OCI-LY7 (cell line): ENCODE measurements at regions not wholly inside any gene's neighbourhood (a gene's known extent, or its start where the extent isn't known, plus 50 kb on each side); places are given as distances from the start of the nearest gene placed in this dataset.

Experiments used
- BruUV-seq: library from RNA; stranded (reverse); fragments of 400-500 nt; replicated peaks from 2 replicates; lab custom pipeline; 2021; lab: Mats Ljungman, UMichigan
- CTCF ChIA-PET: fragments of 300-600 bp; sonication (Branson Sonifier 250); formaldehyde crosslinking; loops from one replicate; lab custom pipeline; 2022; ENCODE audit warnings: antibody characterized with exemption; ENCODE audit not compliant: unreplicated experiment; lab: Charles Lee
- POLR2A ChIA-PET: fragments of 300-600 bp; sonication (Branson Sonifier 250); formaldehyde crosslinking; loops from one replicate; lab custom pipeline; 2022; ENCODE audit warnings: antibody characterized with exemption; lab: Charles Lee
- DNase-seq: peaks from one replicate; pipeline ENCODE4 v3.0.0-alpha.2; 2015; ENCODE audit warnings: low spot score
- H2AFZ ChIP-seq: fragments of 200-600 bp; sonication (generic), shearing (Covaris generic); 2 replicates; pipeline ENCODE4 v1.6.1; 2014; ENCODE audit warnings: mild to moderate bottlenecking, antibody characterized with exemption, low read length, moderate library complexity
- H3K27ac ChIP-seq: fragments of 200-600 bp; sonication (generic); 2 replicates; pipeline ENCODE4 v1.5.1; 2014; ENCODE audit warnings: mixed run types, low read depth, mild to moderate bottlenecking, moderate library complexity, low read length, inconsistent platforms; ENCODE audit not compliant: poor library complexity, severe bottlenecking
- H3K36me3 ChIP-seq: fragments of 200-600 bp; sonication (generic); 2 replicates; pipeline ENCODE4 v1.6.1; 2014; ENCODE audit warnings: mild to moderate bottlenecking, antibody characterized with exemption, low read length, moderate library complexity, mixed read lengths; ENCODE audit not compliant: insufficient read depth
- H3K4me1 ChIP-seq: fragments of 200-600 bp; sonication (generic); 2 replicates; pipeline ENCODE4 v1.5.1; 2014; ENCODE audit warnings: mild to moderate bottlenecking, low read length; ENCODE audit not compliant: insufficient read depth, poor library complexity, severe bottlenecking
- H3K4me2 ChIP-seq: fragments of 200-600 bp; sonication (generic); 2 replicates; pipeline ENCODE4 v1.6.1; 2014; ENCODE audit warnings: mild to moderate bottlenecking, low read length
- H3K4me3 ChIP-seq: fragments of 200-600 bp; sonication (generic); 2 replicates; pipeline ENCODE4 v1.5.1; 2014; ENCODE audit warnings: mild to moderate bottlenecking, low read depth, low read length; ENCODE audit not compliant: poor library complexity, severe bottlenecking
- H3K79me2 ChIP-seq: fragments of 200-600 bp; sonication (generic); 2 replicates; pipeline ENCODE4 v1.6.1; 2016; ENCODE audit warnings: low read depth, mild to moderate bottlenecking, low read length, moderate library complexity, mixed read lengths; ENCODE audit not compliant: insufficient read depth
- H3K9me2 ChIP-seq: fragments of 200-600 bp; sonication (generic); 2 replicates; pipeline ENCODE4 v1.6.1; 2016; ENCODE audit warnings: mild to moderate bottlenecking, low read length, mixed read lengths; ENCODE audit not compliant: insufficient read depth
- H3K9me3 ChIP-seq: fragments of 200-600 bp; sonication (generic); 2 replicates; pipeline ENCODE4 v1.6.1; 2014; ENCODE audit warnings: mild to moderate bottlenecking, mixed run types, low read length, mixed read lengths
- H4K20me1 ChIP-seq: fragments of 200-600 bp; sonication (generic); 2 replicates; pipeline ENCODE4 v1.6.1; 2014; ENCODE audit warnings: mild to moderate bottlenecking, antibody characterized with exemption, low read length, moderate library complexity, mixed read lengths; ENCODE audit not compliant: insufficient read depth
- EZH2phosphoT487 ChIP-seq: fragments of 200-600 bp; sonication (generic); IDR thresholded peaks from 2 replicates; pipeline ENCODE4 v1.6.1; 2018; ENCODE audit warnings: low read depth, borderline replicate concordance, mild to moderate bottlenecking, mixed run types, antibody characterized with exemption, low read length, moderate library complexity, mixed read lengths
- intact Hi-C: fragments of 100-400 bp; cut with micrococcal nuclease; formaldehyde crosslinking; loops from one replicate; pipeline ENCODE4 v1.10.0; 2022; ENCODE audit not compliant: unreplicated experiment
- TF ChIP-seq, protein P1 (sequence below): fragments of 200-600 bp; sonication (generic); conservative IDR thresholded peaks from 2 replicates; pipeline ENCODE4 v1.5.1; 2014; ENCODE audit warnings: mild to moderate bottlenecking, antibody characterized with exemption, low read length, moderate library complexity, mixed read lengths

DNA sequence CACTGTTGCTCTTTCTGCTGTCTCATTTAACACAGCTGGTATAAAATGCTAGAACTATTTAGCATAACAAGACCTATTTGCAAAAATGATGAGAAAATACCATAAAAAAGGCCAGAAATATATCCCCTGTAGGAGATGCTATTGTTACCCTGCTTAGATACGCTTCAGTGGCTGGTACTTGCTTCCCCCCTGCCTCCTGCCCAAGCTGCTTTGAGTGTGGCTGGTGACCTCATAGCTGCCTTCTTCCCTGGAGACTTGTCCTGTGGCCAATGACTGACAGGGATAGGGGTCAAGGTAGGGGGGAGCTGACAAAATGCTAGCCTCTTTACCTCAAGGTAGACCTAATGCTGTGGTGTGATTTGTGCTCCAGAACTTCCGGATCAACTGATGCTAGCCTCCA lies 150.2 kb upstream of the ZEB2 start:
- no peaks in the 10 kb centered on the region for H3K79me2 ChIP-seq
- H3K9me2 ChIP-seq = no peaks in the 10 kb centered on the region
- peak overlapping the region; percentile 47 for H3K4me3 ChIP-seq
- DNase-seq = peak; percentile 71
- H3K27ac ChIP-seq = peak overlapping the region; percentile 72
- no peaks in the 10 kb centered on the region for H4K20me1 ChIP-seq
- H3K4me2 ChIP-seq = peak overlapping the region; percentile 66
- ChIA-PET POLR2A (interaction anchor here (0.7 to 7.4 kb wide), 9 partner anchors 11 to 109 kb away, joined by 3 to 80 read pairs (median 4); no protein-coding TSS in a partner anchor), CTCF (interaction anchor here (1.1 kb wide), 1 partner anchor 12 kb away, joined by 3 read pairs; no protein-coding TSS in a partner anchor)
- BruUV-seq = no TSS peak
- H2AFZ ChIP-seq = peak overlapping the region; percentile 62
- intact Hi-C loops = loop anchor here (1.0 kb wide), 1 partner anchor 34 kb away; no protein-coding TSS in a partner anchor
- H3K9me3 ChIP-seq = no peaks in the 10 kb centered on the region; the same call in 1 of the 2 replicates
- H3K36me3 ChIP-seq = no peaks in the 10 kb centered on the region
- peaks cover 64% of the 10 kb centered on the region for H3K4me1 ChIP-seq
- TF ChIP-seq EZH2phosphoT487 = no peak
- TF ChIP-seq, protein P1, sequence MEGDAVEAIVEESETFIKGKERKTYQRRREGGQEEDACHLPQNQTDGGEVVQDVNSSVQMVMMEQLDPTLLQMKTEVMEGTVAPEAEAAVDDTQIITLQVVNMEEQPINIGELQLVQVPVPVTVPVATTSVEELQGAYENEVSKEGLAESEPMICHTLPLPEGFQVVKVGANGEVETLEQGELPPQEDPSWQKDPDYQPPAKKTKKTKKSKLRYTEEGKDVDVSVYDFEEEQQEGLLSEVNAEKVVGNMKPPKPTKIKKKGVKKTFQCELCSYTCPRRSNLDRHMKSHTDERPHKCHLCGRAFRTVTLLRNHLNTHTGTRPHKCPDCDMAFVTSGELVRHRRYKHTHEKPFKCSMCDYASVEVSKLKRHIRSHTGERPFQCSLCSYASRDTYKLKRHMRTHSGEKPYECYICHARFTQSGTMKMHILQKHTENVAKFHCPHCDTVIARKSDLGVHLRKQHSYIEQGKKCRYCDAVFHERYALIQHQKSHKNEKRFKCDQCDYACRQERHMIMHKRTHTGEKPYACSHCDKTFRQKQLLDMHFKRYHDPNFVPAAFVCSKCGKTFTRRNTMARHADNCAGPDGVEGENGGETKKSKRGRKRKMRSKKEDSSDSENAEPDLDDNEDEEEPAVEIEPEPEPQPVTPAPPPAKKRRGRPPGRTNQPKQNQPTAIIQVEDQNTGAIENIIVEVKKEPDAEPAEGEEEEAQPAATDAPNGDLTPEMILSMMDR = no peak; the same call in 1 of the 2 replicates

DNA sequence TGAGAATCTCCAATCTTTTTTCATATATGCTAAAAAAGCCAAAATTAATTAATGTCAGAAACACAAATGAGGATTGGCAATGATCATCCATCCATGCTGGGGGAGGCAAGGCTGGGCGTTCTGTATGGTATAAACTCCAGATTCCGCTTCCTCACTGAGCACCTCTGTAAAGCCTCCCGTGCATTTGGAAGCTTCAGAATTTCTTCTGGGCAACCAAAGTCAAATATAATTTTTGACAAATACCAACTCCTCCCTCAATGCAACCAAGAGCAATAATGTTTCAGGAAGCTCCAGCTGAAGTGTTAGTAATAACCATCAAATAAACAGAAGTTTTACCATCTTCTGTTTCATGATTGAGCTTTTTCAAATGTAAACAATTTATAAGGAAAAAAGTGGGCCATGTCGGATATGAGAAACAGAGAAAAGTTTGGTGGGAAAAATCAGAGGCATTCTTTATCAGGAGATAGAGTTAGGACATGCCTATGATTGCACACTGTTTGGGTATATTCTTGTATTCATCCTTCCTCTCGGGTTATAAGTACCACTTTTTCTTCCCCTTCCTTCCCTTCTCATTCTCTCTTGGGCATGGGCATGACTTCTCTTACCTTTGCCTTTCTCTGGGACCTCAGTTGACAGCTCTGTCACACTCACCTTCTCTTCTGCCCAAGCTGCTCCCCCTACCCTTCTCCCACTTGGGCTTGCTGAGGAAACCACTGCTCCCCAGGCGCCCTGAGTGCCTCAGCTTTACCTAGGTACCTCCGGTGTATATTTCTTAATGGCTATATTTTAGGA lies 149.5 kb upstream of the ZEB2 start:
- Histone ChIP-seq H3K79me2 (no peaks in the 10 kb centered on the region), H4K20me1 (no peaks in the 10 kb centered on the region), H3K9me3 (no peaks in the 10 kb centered on the region; the same call in 1 of the 2 replicates), H3K4me1 (peaks cover 67% of the 10 kb centered on the region), H3K36me3 (no peaks in the 10 kb centered on the region), H2AFZ (peak overlapping the region; percentile 62), H3K9me2 (no peaks in the 10 kb centered on the region), H3K4me3 (peak overlapping the region; percentile 47), H3K27ac (peak overlapping the region; percentile 72), H3K4me2 (peak overlapping the region; percentile 66)
- no TSS peak for BruUV-seq
- DNase-seq = peak; percentile 50
- intact Hi-C loops = no loop called here
- TF ChIP-seq EZH2phosphoT487 = no peak
- TF ChIP-seq, protein P1 = no peak
- CTCF ChIA-PET = interaction anchor here (1.1 kb wide), 1 partner anchor 13 kb away, joined by 3 read pairs; no protein-coding TSS in a partner anchor
- POLR2A ChIA-PET = interaction anchor here (0.5 to 7.4 kb wide), 16 partner anchors 10 to 114 kb away, joined by 3 to 80 read pairs (median 4); no protein-coding TSS in a partner anchor
